GM12872 (cell line): ENCODE measurements at regions not wholly inside any gene's neighbourhood (a gene's known extent, or its start where the extent isn't known, plus 50 kb on each side); places are given as distances from the start of the nearest gene placed in this dataset.

Experiments
- TF ChIP-seq, protein P1 (sequence below): IDR thresholded peaks from 3 replicates; pipeline ENCODE4 v1.5.1; 2011; ENCODE audit warnings: low read depth, mild to moderate bottlenecking, low read length, moderate library complexity; ENCODE audit not compliant: insufficient read depth

- TF ChIP-seq, protein P1, sequence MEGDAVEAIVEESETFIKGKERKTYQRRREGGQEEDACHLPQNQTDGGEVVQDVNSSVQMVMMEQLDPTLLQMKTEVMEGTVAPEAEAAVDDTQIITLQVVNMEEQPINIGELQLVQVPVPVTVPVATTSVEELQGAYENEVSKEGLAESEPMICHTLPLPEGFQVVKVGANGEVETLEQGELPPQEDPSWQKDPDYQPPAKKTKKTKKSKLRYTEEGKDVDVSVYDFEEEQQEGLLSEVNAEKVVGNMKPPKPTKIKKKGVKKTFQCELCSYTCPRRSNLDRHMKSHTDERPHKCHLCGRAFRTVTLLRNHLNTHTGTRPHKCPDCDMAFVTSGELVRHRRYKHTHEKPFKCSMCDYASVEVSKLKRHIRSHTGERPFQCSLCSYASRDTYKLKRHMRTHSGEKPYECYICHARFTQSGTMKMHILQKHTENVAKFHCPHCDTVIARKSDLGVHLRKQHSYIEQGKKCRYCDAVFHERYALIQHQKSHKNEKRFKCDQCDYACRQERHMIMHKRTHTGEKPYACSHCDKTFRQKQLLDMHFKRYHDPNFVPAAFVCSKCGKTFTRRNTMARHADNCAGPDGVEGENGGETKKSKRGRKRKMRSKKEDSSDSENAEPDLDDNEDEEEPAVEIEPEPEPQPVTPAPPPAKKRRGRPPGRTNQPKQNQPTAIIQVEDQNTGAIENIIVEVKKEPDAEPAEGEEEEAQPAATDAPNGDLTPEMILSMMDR, result no peak
Observed at GRCh38 chr20:8073024-8073832, 53.7 kb upstream of the TMX4 start.

GRCh38 chr20:8074931-8075330 is 55.4 kb upstream of the TMX4 start:
- TF ChIP-seq, protein P1, result no peak

DNA sequence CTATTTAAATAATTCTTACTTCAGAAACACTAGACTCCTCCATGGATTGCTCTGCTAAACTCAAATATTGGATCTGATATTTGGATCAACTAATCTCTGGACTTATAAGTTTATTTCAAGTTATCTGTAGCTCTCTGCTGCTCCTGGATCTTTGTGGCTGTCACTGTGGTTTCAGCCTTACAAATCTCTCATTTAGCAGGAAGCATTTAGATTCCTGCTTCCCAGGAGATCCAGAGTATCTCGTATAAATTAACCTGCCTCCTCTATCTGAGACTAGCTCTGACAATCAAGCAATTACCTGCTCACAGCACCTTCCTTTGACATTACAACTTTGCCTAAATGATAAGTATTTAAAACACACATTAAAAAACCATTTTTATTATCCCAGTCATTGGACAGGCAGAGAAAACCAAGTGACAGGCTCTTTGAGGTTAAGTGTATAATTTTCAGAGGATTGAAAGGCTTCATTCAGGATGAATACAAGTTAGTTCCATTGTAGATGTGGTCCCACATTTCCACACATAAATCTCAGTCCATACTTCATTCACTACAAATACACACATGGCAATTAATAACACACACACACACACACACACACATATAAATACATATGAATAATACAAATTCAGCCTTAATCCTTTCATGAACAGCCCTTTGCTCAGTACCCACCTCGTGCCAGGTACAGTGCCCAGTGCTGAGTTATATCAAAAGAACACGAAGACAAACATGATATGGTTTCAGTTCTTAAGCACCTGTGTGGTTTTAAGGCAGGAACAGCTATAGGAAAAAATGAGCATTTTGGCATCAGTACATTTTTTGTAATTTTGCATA is 55.5 kb upstream of the PLCB1 start:
- TF ChIP-seq, protein P1, result no peak

- TF ChIP-seq, protein P1, result no peak
Observed at GRCh38 chr20:8077137-8077466, 55.0 kb upstream of the PLCB1 start.

- TF ChIP-seq, protein P1, result no peak
Observed at GRCh38 chr20:8078528-8078914, 53.5 kb upstream of the PLCB1 start.

- TF ChIP-seq, protein P1, result no peak
Observed at GRCh38 chr20:8079976-8080375, 52.1 kb upstream of the PLCB1 start.

- TF ChIP-seq, protein P1, result peak; percentile 54
Observed at GRCh38 chr20:8082025-8082424, 50.0 kb upstream of the PLCB1 start.
